PC-3 (cell line): ENCODE measurements at regions not wholly inside any gene's neighbourhood (a gene's known extent, or its start where the extent isn't known, plus 50 kb on each side); places are given as distances from the start of the nearest gene placed in this dataset.

Source experiments
- ATAC-seq: fragments of 200-7000 bp; cut with Tn5 transposase; 2 replicates; pipeline ENCODE4 v1.9.1; 2020; ENCODE audit warnings: mild to moderate bottlenecking, moderate library complexity
- BruUV-seq: library from RNA; stranded (reverse); fragments of 400-500 nt; replicated peaks from 2 replicates; lab custom pipeline; 2021; lab: Mats Ljungman, UMichigan
- CTCF ChIA-PET: fragments of 300-600 bp; sonication (Branson Sonifier 250); formaldehyde crosslinking; loops from one replicate; lab custom pipeline; 2022; ENCODE audit warnings: antibody characterized with exemption; lab: Charles Lee
- POLR2A ChIA-PET: fragments of 300-600 bp; sonication (Branson Sonifier 250); formaldehyde crosslinking; loops from one replicate; lab custom pipeline; 2022; ENCODE audit warnings: antibody characterized with exemption; ENCODE audit not compliant: unreplicated experiment; lab: Charles Lee
- DNase-seq: peaks from one replicate; pipeline ENCODE4 v3.0.0-alpha.2; 2015
- H2AFZ ChIP-seq: fragments of 300-600 bp; sonication (generic); 2 replicates; pipeline ENCODE4 v1.6.0; 2016; ENCODE audit warnings: antibody characterized with exemption, low read length
- H3F3A ChIP-seq: fragments of 300-600 bp; sonication (generic); one replicate; pipeline ENCODE4 v1.6.0; 2017; ENCODE audit warnings: antibody characterized with exemption, low read length, control low read depth, mild to moderate bottlenecking; ENCODE audit not compliant: unreplicated experiment
- H3K27ac ChIP-seq: fragments of 300-600 bp; sonication (generic); 2 replicates; pipeline ENCODE4 v1.5.1; 2016; ENCODE audit warnings: mild to moderate bottlenecking, low read length
- H3K27me3 ChIP-seq: fragments of 300-600 bp; sonication (generic); 2 replicates; pipeline ENCODE4 v1.6.1; 2016; ENCODE audit warnings: low read length, mixed read lengths
- H3K36me3 ChIP-seq: fragments of 300-600 bp; sonication (generic); 2 replicates; pipeline ENCODE4 v1.6.1; 2016; ENCODE audit warnings: low read depth, mixed run types, low read length, mixed read lengths
- H3K4me1 ChIP-seq: fragments of 300-600 bp; sonication (generic); 2 replicates; pipeline ENCODE4 v1.5.1; 2016; ENCODE audit warnings: low read length; ENCODE audit not compliant: insufficient read depth
- H3K4me2 ChIP-seq: fragments of 300-600 bp; sonication (generic); 2 replicates; pipeline ENCODE4 v1.6.0; 2016; ENCODE audit warnings: low read length
- H3K4me3 ChIP-seq: fragments of 300-600 bp; sonication (generic); 2 replicates; pipeline ENCODE4 v1.5.1; 2016; ENCODE audit warnings: mild to moderate bottlenecking, low read length, mixed read lengths
- H3K79me2 ChIP-seq: fragments of 300-600 bp; sonication (generic); 2 replicates; pipeline ENCODE4 v1.6.1; 2017; ENCODE audit warnings: low read length, mixed read lengths
- H3K9ac ChIP-seq: fragments of 300-600 bp; sonication (generic); 2 replicates; pipeline ENCODE4 v1.6.0; 2016; ENCODE audit warnings: mild to moderate bottlenecking, low read length
- H3K9me2 ChIP-seq: fragments of 300-600 bp; sonication (generic); replicated peaks from 2 replicates; pipeline ENCODE4 v1.6.1; 2016; ENCODE audit warnings: mixed run types, low read length, mixed read lengths
- H3K9me3 ChIP-seq: fragments of 300-600 bp; sonication (generic); 2 replicates; pipeline ENCODE4 v1.6.1; 2016; ENCODE audit warnings: low read length, mixed read lengths
- H4K20me1 ChIP-seq: fragments of 300-600 bp; sonication (generic); 2 replicates; pipeline ENCODE4 v1.6.1; 2016; ENCODE audit warnings: low read length, mixed read lengths
- EZH2 ChIP-seq: fragments of 300-600 bp; sonication (generic); IDR thresholded peaks from one replicate; pipeline ENCODE4 v1.6.1; 2017; ENCODE audit warnings: antibody characterized with exemption, mild to moderate bottlenecking, low read length; ENCODE audit not compliant: unreplicated experiment
- EZH2phosphoT487 ChIP-seq: fragments of 300-600 bp; sonication (generic); IDR thresholded peaks from 2 replicates; pipeline ENCODE4 v1.6.1; 2018; ENCODE audit warnings: mild to moderate bottlenecking, antibody characterized with exemption, low read length, borderline replicate concordance
- intact Hi-C: fragments of 100-400 bp; cut with micrococcal nuclease; formaldehyde crosslinking; loops from 2 replicates; pipeline ENCODE4 v1.9.0; 2023
- TF ChIP-seq, protein P1 (sequence below): fragments of 300-600 bp; sonication (generic); conservative IDR thresholded peaks from 2 replicates; pipeline ENCODE4 v1.5.1; 2017; ENCODE audit warnings: antibody characterized with exemption, low read depth, mild to moderate bottlenecking, low read length

DNA sequence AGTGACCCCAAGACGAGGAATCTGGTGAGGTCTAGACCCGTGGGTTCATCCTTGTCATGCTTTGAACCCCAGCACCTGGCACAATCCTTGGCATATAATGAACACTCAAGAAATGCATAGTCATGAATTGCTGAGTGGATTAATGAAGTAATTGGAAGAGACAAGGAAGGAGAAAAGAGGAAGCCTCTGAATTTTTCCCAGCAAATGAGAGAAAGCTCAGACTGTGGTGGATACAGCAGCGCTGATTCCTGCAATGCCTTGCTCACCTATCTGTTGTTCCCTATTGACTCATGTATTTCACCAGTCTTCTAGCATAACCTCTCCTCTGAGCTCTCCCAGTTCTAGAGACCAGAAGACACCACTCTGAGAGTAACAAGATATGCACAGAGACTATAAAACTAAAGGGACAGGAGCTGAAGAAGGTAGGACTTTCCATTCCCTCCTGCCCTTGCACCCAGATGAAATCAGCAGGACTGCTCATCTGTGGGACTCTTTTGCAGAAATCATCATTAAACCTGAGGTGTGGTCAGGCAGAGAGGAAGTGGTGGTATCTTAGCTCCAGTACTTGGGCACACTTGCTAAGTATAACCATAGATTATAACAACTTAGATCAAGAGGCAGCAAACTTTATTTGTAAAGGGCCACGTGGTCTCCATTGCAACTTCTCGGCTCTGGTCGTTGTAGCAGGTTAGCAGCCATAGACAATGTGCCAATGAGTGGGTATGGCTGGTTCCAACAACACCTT lies 102.8 kb downstream of the MAF start:
- Histone ChIP-seq H3K4me1 (no peaks in the 10 kb centered on the region), H3K9me3 (no peaks in the 10 kb centered on the region), H3F3A (no peaks in the 10 kb centered on the region), H3K36me3 (no peaks in the 10 kb centered on the region), H3K79me2 (no peaks in the 10 kb centered on the region), H3K9ac (no peak overlapping the region), H3K9me2 (no peaks in the 10 kb centered on the region), H4K20me1 (no peaks in the 10 kb centered on the region), H3K4me2 (no peak overlapping the region), H3K4me3 (no peak overlapping the region), H3K27ac (no peak overlapping the region), H2AFZ (no peak overlapping the region), H3K27me3 (no peaks in the 10 kb centered on the region)
- TF ChIP-seq EZH2 = no peak
- TF ChIP-seq EZH2phosphoT487 = no peak
- TF ChIP-seq, protein P1, sequence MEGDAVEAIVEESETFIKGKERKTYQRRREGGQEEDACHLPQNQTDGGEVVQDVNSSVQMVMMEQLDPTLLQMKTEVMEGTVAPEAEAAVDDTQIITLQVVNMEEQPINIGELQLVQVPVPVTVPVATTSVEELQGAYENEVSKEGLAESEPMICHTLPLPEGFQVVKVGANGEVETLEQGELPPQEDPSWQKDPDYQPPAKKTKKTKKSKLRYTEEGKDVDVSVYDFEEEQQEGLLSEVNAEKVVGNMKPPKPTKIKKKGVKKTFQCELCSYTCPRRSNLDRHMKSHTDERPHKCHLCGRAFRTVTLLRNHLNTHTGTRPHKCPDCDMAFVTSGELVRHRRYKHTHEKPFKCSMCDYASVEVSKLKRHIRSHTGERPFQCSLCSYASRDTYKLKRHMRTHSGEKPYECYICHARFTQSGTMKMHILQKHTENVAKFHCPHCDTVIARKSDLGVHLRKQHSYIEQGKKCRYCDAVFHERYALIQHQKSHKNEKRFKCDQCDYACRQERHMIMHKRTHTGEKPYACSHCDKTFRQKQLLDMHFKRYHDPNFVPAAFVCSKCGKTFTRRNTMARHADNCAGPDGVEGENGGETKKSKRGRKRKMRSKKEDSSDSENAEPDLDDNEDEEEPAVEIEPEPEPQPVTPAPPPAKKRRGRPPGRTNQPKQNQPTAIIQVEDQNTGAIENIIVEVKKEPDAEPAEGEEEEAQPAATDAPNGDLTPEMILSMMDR = no peak
- POLR2A ChIA-PET = no interaction called here
- ATAC-seq (no peak), DNase-seq (no peak)
- intact Hi-C loops = no loop called here
- BruUV-seq = no TSS peak
- CTCF ChIA-PET = no interaction called here

DNA sequence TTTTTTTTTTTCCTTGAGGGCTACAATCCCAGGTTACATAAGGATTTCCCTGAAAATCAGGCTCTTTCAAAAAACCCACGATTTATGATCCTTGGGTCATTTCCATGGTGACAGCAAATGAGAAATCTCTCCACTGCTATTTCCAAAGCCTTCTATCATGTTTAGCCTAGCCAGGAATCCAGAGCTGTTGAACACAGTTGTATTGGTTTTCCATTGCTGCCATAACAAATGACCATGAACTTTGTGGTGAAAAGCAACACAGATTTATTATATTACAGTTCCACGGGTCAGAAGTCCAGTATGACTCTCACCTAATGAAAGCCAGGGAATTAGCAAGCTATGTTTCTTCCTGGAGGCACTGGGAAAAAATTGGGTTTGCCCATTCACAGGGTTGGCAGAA lies 106.6 kb downstream of the MAF start:
- intact Hi-C loops = no loop called here
- H3K27me3 ChIP-seq = no peaks in the 10 kb centered on the region
- ChIA-PET CTCF (no interaction called here), POLR2A (no interaction called here)
- H3K4me1 ChIP-seq = no peaks in the 10 kb centered on the region
- ATAC-seq (no peak), DNase-seq (no peak)
- TF ChIP-seq EZH2phosphoT487 (no peak), EZH2 (no peak)
- TF ChIP-seq, protein P1 = no peak
- H2AFZ ChIP-seq = no peak overlapping the region
- no peak overlapping the region for H3K4me2 ChIP-seq
- H3K4me3 ChIP-seq = no peak overlapping the region
- H3K27ac ChIP-seq = no peak overlapping the region
- H3K79me2 ChIP-seq = no peaks in the 10 kb centered on the region
- H3K9me2 ChIP-seq = no peaks in the 10 kb centered on the region
- H3K9me3 ChIP-seq = no peaks in the 10 kb centered on the region
- no peaks in the 10 kb centered on the region for H4K20me1 ChIP-seq
- H3F3A ChIP-seq = no peaks in the 10 kb centered on the region
- H3K36me3 ChIP-seq = no peaks in the 10 kb centered on the region
- no TSS peak for BruUV-seq
- H3K9ac ChIP-seq = no peak overlapping the region

DNA sequence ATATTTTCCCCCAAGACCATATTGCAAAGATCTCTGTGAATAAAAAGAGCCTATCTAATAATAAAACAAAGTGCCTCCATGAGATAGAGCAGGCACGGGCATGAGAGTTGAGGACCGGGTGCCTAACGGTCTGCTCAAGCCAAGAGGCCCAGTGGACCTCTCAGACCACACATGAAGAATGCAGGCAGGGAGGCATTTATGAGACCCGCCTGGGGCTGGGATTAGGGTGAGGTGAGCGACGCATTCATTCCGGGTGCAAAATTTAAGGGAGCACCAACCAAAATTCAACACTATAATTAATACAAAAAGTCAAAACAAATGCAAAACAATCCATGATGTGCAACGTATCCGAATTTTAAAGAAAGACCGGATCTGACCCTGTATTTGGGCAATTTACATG lies 108.5 kb downstream of the MAF start:
- ATAC-seq (no peak), DNase-seq (no peak)
- no peaks in the 10 kb centered on the region for H3K79me2 ChIP-seq
- H3K9ac ChIP-seq = no peak overlapping the region
- intact Hi-C loops = no loop called here
- no TSS peak for BruUV-seq
- H3K27ac ChIP-seq = no peak overlapping the region
- H3K36me3 ChIP-seq = no peaks in the 10 kb centered on the region
- H3F3A ChIP-seq = no peaks in the 10 kb centered on the region
- TF ChIP-seq EZH2phosphoT487 = no peak
- TF ChIP-seq, protein P1 = no peak
- no peak for TF ChIP-seq EZH2
- no peaks in the 10 kb centered on the region for H3K9me3 ChIP-seq
- ChIA-PET CTCF (no interaction called here), POLR2A (no interaction called here)
- H3K9me2 ChIP-seq = no peaks in the 10 kb centered on the region
- no peaks in the 10 kb centered on the region for H4K20me1 ChIP-seq
- H3K27me3 ChIP-seq = no peaks in the 10 kb centered on the region
- H2AFZ ChIP-seq = no peak overlapping the region
- no peaks in the 10 kb centered on the region for H3K4me1 ChIP-seq
- no peak overlapping the region for H3K4me2 ChIP-seq
- no peak overlapping the region for H3K4me3 ChIP-seq
